ENCODE measurements at regions not wholly inside any gene's neighbourhood (a gene's known extent, or its start where the extent isn't known, plus 50 kb on each side); places are given as distances from the start of the nearest gene placed in this dataset.

DNA sequence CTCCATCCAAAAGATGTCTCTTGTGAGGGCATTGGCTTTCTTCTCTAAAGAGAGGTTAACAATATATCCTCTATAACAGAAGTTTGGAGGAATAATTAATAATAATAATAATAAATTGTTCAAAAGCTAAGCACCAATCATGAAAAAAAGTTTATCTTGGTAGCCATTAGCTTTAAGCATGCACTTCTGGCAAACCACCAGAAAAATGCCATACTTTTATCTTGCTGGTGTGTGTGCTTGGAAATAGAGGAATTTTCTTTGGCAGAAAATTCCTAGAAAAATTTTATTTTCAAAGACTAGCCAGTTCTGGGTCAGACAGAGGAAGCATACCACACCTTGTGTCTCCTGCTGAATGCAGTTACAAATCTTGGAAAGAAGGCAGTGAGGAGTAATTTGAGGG lies 52.5 kb upstream of the NPY start:
- H3K9ac ChIP-seq (ENCODE audit: low read depth, low read length), result no peak overlapping the region
- H4K91ac ChIP-seq (ENCODE audit: insufficient read depth, low read depth, low read length), result no peak overlapping the region
- H3K18ac ChIP-seq (ENCODE audit: low read depth, low read length), result no peak overlapping the region
- no peaks in the 10 kb centered on the region for H4K20me1 ChIP-seq (ENCODE audit: insufficient read depth, low read length)
- no peaks in the 10 kb centered on the region for H3K4me1 ChIP-seq (ENCODE audit: control insufficient read depth, insufficient read depth, low read length)
- H3K56ac ChIP-seq (ENCODE audit: extremely low read depth, insufficient read depth, low read length), result no peak overlapping the region
- no peak overlapping the region for H3K4me2 ChIP-seq (ENCODE audit: low read depth, low read length)
- H2BK5ac ChIP-seq (ENCODE audit: low read depth, low read length, poor library complexity, severe bottlenecking), result no peak overlapping the region
- intact Hi-C loops (cut with micrococcal nuclease), result no loop called here
- H3K79me1 ChIP-seq (ENCODE audit: low read depth in 1 of 2, low read length in 2 of 2), result no peaks in the 10 kb centered on the region
- DNase-seq, result no peak
- no peak overlapping the region for H3K4me3 ChIP-seq (ENCODE audit: insufficient read depth, low read depth, low read length)
- no peaks in the 10 kb centered on the region for H3K9me1 ChIP-seq (ENCODE audit: insufficient read depth, low read length)
- no peak overlapping the region for H2AFZ ChIP-seq (replicated peaks; ENCODE audit: low read length, poor library complexity)
- no peak overlapping the region for H3K23ac ChIP-seq (ENCODE audit: low read depth, low read length)
- H3K9me3 ChIP-seq (ENCODE audit: control insufficient read depth, insufficient read depth, low read length), result no peaks in the 10 kb centered on the region
- no peak overlapping the region for H2BK120ac ChIP-seq (ENCODE audit: low read depth, low read length)
- H4K8ac ChIP-seq (ENCODE audit: low read depth in 2 of 2, low read length in 2 of 2), result no peak overlapping the region
- no peaks in the 10 kb centered on the region for H3K36me3 ChIP-seq (ENCODE audit: control insufficient read depth, insufficient read depth, low read length)
- no peaks in the 10 kb centered on the region for H3K27me3 ChIP-seq (ENCODE audit: control insufficient read depth, insufficient read depth, low read length)
- no peak overlapping the region for H4K5ac ChIP-seq (ENCODE audit: low read depth, low read length)
- H2BK15ac ChIP-seq (ENCODE audit: low read depth, low read length), result no peak overlapping the region
- no peak overlapping the region for H2BK20ac ChIP-seq (ENCODE audit: low read depth, low read length)
- TF ChIP-seq FOS (IDR thresholded peaks at IDR 0.05; ENCODE audit: low read depth, low read length), result no peak
- TF ChIP-seq, protein P1, sequence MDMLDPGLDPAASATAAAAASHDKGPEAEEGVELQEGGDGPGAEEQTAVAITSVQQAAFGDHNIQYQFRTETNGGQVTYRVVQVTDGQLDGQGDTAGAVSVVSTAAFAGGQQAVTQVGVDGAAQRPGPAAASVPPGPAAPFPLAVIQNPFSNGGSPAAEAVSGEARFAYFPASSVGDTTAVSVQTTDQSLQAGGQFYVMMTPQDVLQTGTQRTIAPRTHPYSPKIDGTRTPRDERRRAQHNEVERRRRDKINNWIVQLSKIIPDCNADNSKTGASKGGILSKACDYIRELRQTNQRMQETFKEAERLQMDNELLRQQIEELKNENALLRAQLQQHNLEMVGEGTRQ (IDR thresholded peaks at IDR 0.05; ENCODE audit: low read depth, low read length), result no peak
- TF ChIP-seq RCOR1 (IDR thresholded peaks at IDR 0.05; ENCODE audit: insufficient replicate concordance, low read length), result no peak
- no peak for TF ChIP-seq POLR2A (IDR thresholded peaks at IDR 0.05; ENCODE audit: low read depth, low read length)
- TF ChIP-seq NFE2L2 (IDR thresholded peaks at IDR 0.05; ENCODE audit: low read depth, low read length), result no peak
- TF ChIP-seq, protein P2, sequence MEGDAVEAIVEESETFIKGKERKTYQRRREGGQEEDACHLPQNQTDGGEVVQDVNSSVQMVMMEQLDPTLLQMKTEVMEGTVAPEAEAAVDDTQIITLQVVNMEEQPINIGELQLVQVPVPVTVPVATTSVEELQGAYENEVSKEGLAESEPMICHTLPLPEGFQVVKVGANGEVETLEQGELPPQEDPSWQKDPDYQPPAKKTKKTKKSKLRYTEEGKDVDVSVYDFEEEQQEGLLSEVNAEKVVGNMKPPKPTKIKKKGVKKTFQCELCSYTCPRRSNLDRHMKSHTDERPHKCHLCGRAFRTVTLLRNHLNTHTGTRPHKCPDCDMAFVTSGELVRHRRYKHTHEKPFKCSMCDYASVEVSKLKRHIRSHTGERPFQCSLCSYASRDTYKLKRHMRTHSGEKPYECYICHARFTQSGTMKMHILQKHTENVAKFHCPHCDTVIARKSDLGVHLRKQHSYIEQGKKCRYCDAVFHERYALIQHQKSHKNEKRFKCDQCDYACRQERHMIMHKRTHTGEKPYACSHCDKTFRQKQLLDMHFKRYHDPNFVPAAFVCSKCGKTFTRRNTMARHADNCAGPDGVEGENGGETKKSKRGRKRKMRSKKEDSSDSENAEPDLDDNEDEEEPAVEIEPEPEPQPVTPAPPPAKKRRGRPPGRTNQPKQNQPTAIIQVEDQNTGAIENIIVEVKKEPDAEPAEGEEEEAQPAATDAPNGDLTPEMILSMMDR (conservative IDR thresholded peaks at IDR 0.05; ENCODE audit: low read depth, low read length), result no peak
- no peak for TF ChIP-seq MAZ (IDR thresholded peaks at IDR 0.05; ENCODE audit: borderline replicate concordance, low read depth, low read length)
- no peak overlapping the region for H2AK9ac ChIP-seq (replicated peaks; ENCODE audit: low read depth, low read length, poor library complexity)
- ATAC-seq (ENCODE audit: low read depth), result no peak
- dilution Hi-C loops (cut with HindIII; ENCODE audit: low sequenced_read_pairs, unreplicated experiment), result no loop called here
- no peak overlapping the region for H3K27ac ChIP-seq (ENCODE audit: insufficient read depth, low read length)
- no TSS peak for BruUV-seq (replicated peaks)
- in situ Hi-C loops (cut with MboI; ENCODE audit: low sequenced_read_pairs), result no loop called here
- H3K14ac ChIP-seq (replicated peaks; ENCODE audit: low read depth, low read length), result no peak overlapping the region
- ChIA-PET POLR2A (ENCODE audit: unreplicated experiment) (no interaction called here), CTCF (no interaction called here)
- no peak overlapping the region for H2AK5ac ChIP-seq (ENCODE audit: low read depth, low read length)
- H3K4ac ChIP-seq (ENCODE audit: low read depth, low read length), result no peak overlapping the region

Data from IMR-90 (cell line).